ENCODE measurements at regions not wholly inside any gene's neighbourhood (a gene's known extent, or its start where the extent isn't known, plus 50 kb on each side); places are given as distances from the start of the nearest gene placed in this dataset.

GRCh38 chr18:52287151-52287550 is 52.8 kb upstream of the DCC start:
- no peak for DNase-seq (ENCODE audit: low spot score)

- DNase-seq (ENCODE audit: low spot score), result no peak
Observed at GRCh38 chr18:52288403-52289004, 51.5 kb upstream of the DCC start.

GRCh38 chr18:52289392-52289791 is 50.6 kb upstream of the DCC start:
- no peak for DNase-seq (ENCODE audit: low spot score)

All from CD4-positive, alpha-beta T cell treated with Interleukin-15 for 4 hours (primary cell).